Fibroblast of lung (primary cell): ENCODE measurements at regions not wholly inside any gene's neighbourhood (a gene's known extent, or its start where the extent isn't known, plus 50 kb on each side); places are given as distances from the start of the nearest gene placed in this dataset.

Experiments used
- DNase-seq, 2 donors: peaks; one replicate each; pipeline versions ENCODE4 v3.0.0 to v3.0.0-alpha.2; 2010; ENCODE audit warnings: low read depth in 2 of 2
- H2AFZ ChIP-seq: 2 replicates; pipeline ENCODE4 v1.5.1; 2012; ENCODE audit warnings: low read length, control low read depth, inconsistent platforms
- H3K27ac ChIP-seq: 2 replicates; pipeline ENCODE4 v1.5.1; 2011; ENCODE audit warnings: low read length, control low read depth; ENCODE audit not compliant: insufficient read depth
- H3K27me3 ChIP-seq: 2 replicates; pipeline ENCODE4 v1.5.1; 2011; ENCODE audit warnings: mild to moderate bottlenecking, low read length; ENCODE audit not compliant: control insufficient read depth, insufficient read depth
- H3K36me3 ChIP-seq: 2 replicates; pipeline ENCODE4 v1.5.1; 2011; ENCODE audit warnings: low read length; ENCODE audit not compliant: control insufficient read depth, insufficient read depth
- H3K4me1 ChIP-seq: 2 replicates; pipeline ENCODE4 v1.5.1; 2011; ENCODE audit warnings: low read length; ENCODE audit not compliant: control insufficient read depth, insufficient read depth; ENCODE audit errors: extremely low read depth
- H3K4me2 ChIP-seq: 2 replicates; pipeline ENCODE4 v1.5.1; 2011; ENCODE audit warnings: low read length, control low read depth; ENCODE audit not compliant: insufficient read depth; ENCODE audit errors: extremely low read depth
- H3K4me3 ChIP-seq, 4 experiments: fragments of 200-600 bp in 1 of 4; sonication (generic) in 1 of 4; replicated peaks in 1 of 4; 2 replicates each; pipeline ENCODE4 v1.5.1; 2011 to 2016; ENCODE audit warnings: low read length in 4 of 4, low read depth in 3 of 4, mild to moderate bottlenecking in 3 of 4, control low read depth in 2 of 4, inconsistent platforms in 1 of 4, mixed read lengths in 1 of 4; ENCODE audit not compliant: insufficient read depth in 1 of 4; ENCODE audit errors: control extremely low read depth in 1 of 4
- H3K79me2 ChIP-seq: 2 replicates; pipeline ENCODE4 v1.5.1; 2012; ENCODE audit warnings: mild to moderate bottlenecking, low read length, inconsistent platforms; ENCODE audit not compliant: control insufficient read depth, insufficient read depth
- H3K9ac ChIP-seq: 2 replicates; pipeline ENCODE4 v1.5.1; 2011; ENCODE audit warnings: mild to moderate bottlenecking, low read length, control low read depth; ENCODE audit not compliant: insufficient read depth
- H3K9me3 ChIP-seq: 2 replicates; pipeline ENCODE4 v1.5.1; 2012; ENCODE audit warnings: low read depth, low read length; ENCODE audit not compliant: control insufficient read depth, insufficient read depth
- H4K20me1 ChIP-seq: 2 replicates; pipeline ENCODE4 v1.5.1; 2011; ENCODE audit warnings: low read length; ENCODE audit not compliant: control insufficient read depth, insufficient read depth; ENCODE audit errors: extremely low read depth
- CTCF ChIP-seq, 2 donors: IDR thresholded peaks in 1 of 2; conservative IDR thresholded peaks in 1 of 2; 1 replicate in 1 of 2; 2 replicates in 1 of 2; pipeline ENCODE4 v1.5.1; 2011 to 2012; ENCODE audit warnings: low read length in 2 of 2, control low read depth in 1 of 2, inconsistent platforms in 1 of 2, low read depth in 1 of 2, mild to moderate bottlenecking in 1 of 2
- EZH2 ChIP-seq: IDR thresholded peaks from 2 replicates; pipeline ENCODE4 v1.5.1; 2012; ENCODE audit warnings: low read length, control low read depth, mild to moderate bottlenecking; ENCODE audit errors: missing control alignments

- no peaks in the 10 kb centered on the region for H3K79me2 ChIP-seq
- no peak overlapping the region for H3K27ac ChIP-seq
- H3K36me3 ChIP-seq: no peaks in the 10 kb centered on the region
- TF ChIP-seq EZH2: no peak
- no peak for TF ChIP-seq CTCF (conservative IDR thresholded peaks at IDR 0.05 in 1 of 2, IDR thresholded peaks at IDR 0.05 in 1 of 2; ENCODE audit: low read depth in 1 of 2, low read length in 2 of 2)
- H2AFZ ChIP-seq: no peak overlapping the region
- no peaks in the 10 kb centered on the region for H3K9me3 ChIP-seq
- H3K4me2 ChIP-seq: no peak overlapping the region
- H3K4me3 ChIP-seq: no peak overlapping the region
- no peaks in the 10 kb centered on the region for H4K20me1 ChIP-seq
- DNase-seq: no peak
- no peaks in the 10 kb centered on the region for H3K27me3 ChIP-seq
- no peak overlapping the region for H3K9ac ChIP-seq
- H3K4me1 ChIP-seq: no peaks in the 10 kb centered on the region
Measured at GRCh38 chr7:53246957-53247356, 211.5 kb downstream of the POM121L12 start.

- Histone ChIP-seq H3K4me3 (no peak overlapping the region), H3K9me3 (no peaks in the 10 kb centered on the region), H3K79me2 (no peaks in the 10 kb centered on the region), H3K36me3 (no peaks in the 10 kb centered on the region), H3K9ac (no peak overlapping the region), H2AFZ (no peak overlapping the region), H3K27me3 (no peaks in the 10 kb centered on the region), H3K4me2 (no peak overlapping the region), H3K27ac (no peak overlapping the region), H3K4me1 (no peaks in the 10 kb centered on the region), H4K20me1 (no peaks in the 10 kb centered on the region)
- TF ChIP-seq CTCF (conservative IDR thresholded peaks at IDR 0.05 in 1 of 2, IDR thresholded peaks at IDR 0.05 in 1 of 2; ENCODE audit: low read depth in 1 of 2, low read length in 2 of 2) (no peak), EZH2 (no peak)
- no peak for DNase-seq
Measured at GRCh38 chr7:53252539-53252938, 217.1 kb downstream of the POM121L12 start.

GRCh38 chr7:53272081-53272480, 236.6 kb downstream of the POM121L12 start:
- no peak for TF ChIP-seq CTCF (conservative IDR thresholded peaks at IDR 0.05 in 1 of 2, IDR thresholded peaks at IDR 0.05 in 1 of 2; ENCODE audit: low read depth in 1 of 2, low read length in 2 of 2)
- TF ChIP-seq EZH2: no peak
- Histone ChIP-seq H3K9ac (no peak overlapping the region), H3K36me3 (no peaks in the 10 kb centered on the region)

More at GRCh38 chr7:53272081-53272480, 236.6 kb downstream of the POM121L12 start:
- Histone ChIP-seq H3K4me2 (no peak overlapping the region), H2AFZ (no peak overlapping the region), H3K9me3 (no peaks in the 10 kb centered on the region), H3K4me1 (no peaks in the 10 kb centered on the region), H3K4me3 (no peak overlapping the region), H3K27ac (no peak overlapping the region), H3K27me3 (no peaks in the 10 kb centered on the region), H3K79me2 (no peaks in the 10 kb centered on the region), H4K20me1 (no peaks in the 10 kb centered on the region)
- DNase-seq: no peak
